HG03565 (cell line): ENCODE measurements at regions not wholly inside any gene's neighbourhood (a gene's known extent, or its start where the extent isn't known, plus 50 kb on each side); places are given as distances from the start of the nearest gene placed in this dataset.

Experiments
- ATAC-seq: cut with Tn5 transposase; IDR thresholded peaks from one replicate; pipeline ENCODE4 v1.9.1; 2021; ENCODE audit warnings: mild to moderate bottlenecking, moderate library complexity; ENCODE audit not compliant: unreplicated experiment

- no peak for ATAC-seq
Measured at GRCh38 chr13:26942184-26942583, 181.6 kb upstream of the GPR12 start.

GRCh38 chr13:26941345-26942174 lies 181.0 kb upstream of the GPR12 start:
- ATAC-seq, result no peak

GRCh38 chr13:26934096-26934495 lies 173.5 kb upstream of the GPR12 start:
- ATAC-seq, result no peak

GRCh38 chr13:26932465-26932864 lies 171.9 kb upstream of the GPR12 start:
- ATAC-seq, result no peak

- no peak for ATAC-seq
Measured at GRCh38 chr13:26929971-26930730, 169.6 kb upstream of the GPR12 start.

- ATAC-seq, result no peak
Measured at GRCh38 chr13:26927511-26927910, 166.9 kb upstream of the GPR12 start.

GRCh38 chr13:26926371-26926770 lies 165.8 kb upstream of the GPR12 start:
- no peak for ATAC-seq

- no peak for ATAC-seq
Measured at GRCh38 chr13:26923824-26924605, 163.4 kb upstream of the GPR12 start.

GRCh38 chr13:26921918-26922317 lies 161.3 kb upstream of the GPR12 start:
- no peak for ATAC-seq

- ATAC-seq, result no peak
Measured at GRCh38 chr13:26920614-26921355, 160.2 kb upstream of the GPR12 start.

- no peak for ATAC-seq
Measured at GRCh38 chr13:26919732-26920131, 159.1 kb upstream of the GPR12 start.

GRCh38 chr13:26919311-26919710 lies 158.7 kb upstream of the GPR12 start:
- no peak for ATAC-seq

- no peak for ATAC-seq
Measured at GRCh38 chr13:26914624-26915023, 154.0 kb upstream of the GPR12 start.

GRCh38 chr13:26914148-26914547 lies 153.6 kb upstream of the GPR12 start:
- no peak for ATAC-seq

- no peak for ATAC-seq
Measured at GRCh38 chr13:26910754-26911465, 150.3 kb upstream of the GPR12 start.

GRCh38 chr13:26909477-26909876 lies 148.9 kb upstream of the GPR12 start:
- no peak for ATAC-seq

GRCh38 chr13:26908126-26908525 lies 147.5 kb upstream of the GPR12 start:
- ATAC-seq, result no peak

- no peak for ATAC-seq
Measured at GRCh38 chr13:26899202-26899601, 138.6 kb upstream of the GPR12 start.

GRCh38 chr13:26897706-26898550 lies 137.3 kb upstream of the GPR12 start:
- no peak for ATAC-seq
